HepG2 (cell line): ENCODE measurements at regions not wholly inside any gene's neighbourhood (a gene's known extent, or its start where the extent isn't known, plus 50 kb on each side); places are given as distances from the start of the nearest gene placed in this dataset.
"Not testable (repeated sequence)": the region's sequence is repeated elsewhere in the genome, so short reads cannot be mapped to it uniquely, and the experiment has no call there.

Experiments used
- ATAC-seq: fragments of 200-7000 bp; cut with Tn5 transposase; 3 replicates; pipeline ENCODE4 v1.9.1; 2020; ENCODE audit warnings: mild to moderate bottlenecking, moderate library complexity
- BruUV-seq: library from RNA; stranded (reverse); fragments of 400-500 nt; replicated peaks from 2 replicates; lab custom pipeline; 2021; lab: Mats Ljungman, UMichigan
- CTCF ChIA-PET: fragments of 300-600 bp; formaldehyde crosslinking; extraction: SDS; loops from one replicate; lab custom pipeline; 2021; ENCODE audit warnings: low total read pairs, inconsistent platforms, low intra/inter-chr PET ratio; lab: Yijun Ruan, JAX
- POLR2A ChIA-PET: fragments of 350-600 bp; sonication (Branson Sonifier 250); formaldehyde crosslinking; loops from one replicate; lab custom pipeline; 2020; ENCODE audit warnings: antibody characterized with exemption, inconsistent platforms; lab: Yijun Ruan, JAX
- DNase-seq: peaks from one replicate; pipeline ENCODE4 v3.0.0-alpha.2; 2015; ENCODE audit warnings: low spot score
- FAIRE-seq: peaks from 3 replicates; lab custom pipeline; 2011; peaks lifted over from hg19 to GRCh38; lab: Jason Lieb, UNC
- H2AFZ ChIP-seq: one replicate; pipeline ENCODE4 v1.6.1; 2011; ENCODE audit warnings: low read length, inconsistent platforms
- H3K27ac ChIP-seq: fragments of 300-600 bp; 3 replicates; pipeline ENCODE4 v1.8.0; 2011; ENCODE audit warnings: mixed run types, mild to moderate bottlenecking, mixed read lengths, low read length, inconsistent platforms; ENCODE audit not compliant: insufficient read depth; ENCODE audit errors: extremely low read length
- H3K27me3 ChIP-seq, 2 experiments: fragments of 200-600 bp in 1 of 2; 2 replicates in 1 of 2; 3 replicates in 1 of 2; pipeline versions ENCODE4 v1.6.0 to v1.8.0; 2011; ENCODE audit warnings: low read length in 2 of 2, mild to moderate bottlenecking in 2 of 2, moderate library complexity in 2 of 2, inconsistent platforms in 1 of 2; ENCODE audit not compliant: insufficient read depth in 2 of 2, control insufficient read depth in 1 of 2
- H3K36me3 ChIP-seq, 2 experiments: fragments of 200-600 bp in 1 of 2; replicated peaks in 1 of 2; 2 replicates in 1 of 2; 3 replicates in 1 of 2; pipeline versions ENCODE4 v1.5.1 to v1.8.0; 2011; ENCODE audit warnings: low read length in 2 of 2, inconsistent platforms in 1 of 2; ENCODE audit not compliant: insufficient read depth in 2 of 2, control insufficient read depth in 1 of 2
- H3K4me1 ChIP-seq: 2 replicates; pipeline ENCODE4 v1.5.1; 2012; ENCODE audit warnings: low read length, inconsistent platforms; ENCODE audit not compliant: insufficient read depth
- H3K4me2 ChIP-seq: 2 replicates; pipeline ENCODE4 v1.6.0; 2011; ENCODE audit warnings: low read depth, low read length, inconsistent platforms
- H3K4me3 ChIP-seq, 3 experiments: fragments of 200-600 bp in 1 of 3; sonication (generic), shearing (Covaris generic) in 1 of 3; replicated peaks in 1 of 3; 2 replicates each; pipeline ENCODE4 v1.5.1; 2011 to 2016; ENCODE audit warnings: low read length in 3 of 3, inconsistent platforms in 2 of 3, low read depth in 2 of 3, mild to moderate bottlenecking in 2 of 3, control low read depth in 1 of 3, mixed read lengths in 1 of 3; ENCODE audit not compliant: insufficient read depth in 1 of 3
- H3K79me2 ChIP-seq: one replicate; pipeline ENCODE4 v1.6.1; 2011; ENCODE audit warnings: low read length, inconsistent platforms; ENCODE audit not compliant: insufficient read depth
- H3K9ac ChIP-seq: 2 replicates; pipeline ENCODE4 v1.6.0; 2011; ENCODE audit warnings: mild to moderate bottlenecking, low read depth, low read length, inconsistent platforms; ENCODE audit not compliant: insufficient read depth
- H3K9me3 ChIP-seq: 2 replicates; pipeline ENCODE4 v1.5.1; 2012; ENCODE audit warnings: mild to moderate bottlenecking, low read length
- H4K20me1 ChIP-seq: 2 replicates; pipeline ENCODE4 v1.6.0; 2011; ENCODE audit warnings: inconsistent platforms, mild to moderate bottlenecking, low read length, moderate library complexity; ENCODE audit not compliant: insufficient read depth
- HINFP ChIP-seq: sonication (generic); formaldehyde crosslinking; IDR thresholded peaks from 2 replicates; pipeline ENCODE4 v1.4.0; 2020; ENCODE audit warnings: low read depth, mild to moderate bottlenecking, missing genetic modification reagents
- NFYC ChIP-seq: IDR thresholded peaks from 2 replicates; pipeline ENCODE4 v1.6.1; 2016; ENCODE audit warnings: missing genetic modification reagents, missing compliant biosample characterization
- SIN3A ChIP-seq: IDR thresholded peaks from 2 replicates; pipeline ENCODE4 v1.6.1; 2011; ENCODE audit warnings: low read depth, mild to moderate bottlenecking, control low read depth, low read length, borderline replicate concordance
- SIX4 ChIP-seq: sonication (generic); formaldehyde crosslinking; IDR thresholded peaks from 2 replicates; pipeline ENCODE4 v1.4.0; 2020; ENCODE audit warnings: missing genetic modification reagents
- ZBTB3 ChIP-seq: sonication (generic); formaldehyde crosslinking; IDR thresholded peaks from 2 replicates; pipeline ENCODE4 v1.4.0; 2020; ENCODE audit warnings: low read depth, mild to moderate bottlenecking, moderate library complexity, missing genetic modification reagents, borderline replicate concordance
- ZNF430 ChIP-seq: sonication (generic); formaldehyde crosslinking; IDR thresholded peaks from 2 replicates; pipeline ENCODE4 v1.9.0; 2021; ENCODE audit warnings: mild to moderate bottlenecking, missing genetic modification reagents
- ZNF501 ChIP-seq: sonication (generic); formaldehyde crosslinking; IDR thresholded peaks from 2 replicates; pipeline ENCODE4 v1.5.1; 2020; ENCODE audit warnings: mild to moderate bottlenecking, moderate library complexity, missing genetic modification reagents
- ZNF572 ChIP-seq: sonication (generic); formaldehyde crosslinking; IDR thresholded peaks from 2 replicates; pipeline ENCODE4 v1.5.1; 2020; ENCODE audit warnings: mild to moderate bottlenecking, missing genetic modification reagents
- ZNF672 ChIP-seq: sonication (generic); formaldehyde crosslinking; IDR thresholded peaks from 2 replicates; pipeline ENCODE4 v1.8.1; 2022; ENCODE audit warnings: missing genetic modification reagents
- ZSCAN9 ChIP-seq: IDR thresholded peaks from 2 replicates; pipeline ENCODE4 v1.6.1; 2016; ENCODE audit warnings: borderline replicate concordance
- WGBS: methylation state at CpG from one replicate; pipeline ENCODE4 v1.1.6; 2017; ENCODE audit warnings: low lambda C conversion rate; 5-methylcytosine and 5-hydroxymethylcytosine counted together
- in situ Hi-C: cut with HindIII; loops from 2 replicates; pipeline ENCODE4 v1.10.0; 2017; ENCODE audit warnings: low pct_unique_long_range_greater_than_20kb; ENCODE audit not compliant: extremely low pct_ligation_motif_present
- intact Hi-C: fragments of 100-400 bp; cut with micrococcal nuclease; formaldehyde crosslinking; loops from one replicate; pipeline ENCODE4 v1.10.0; 2022; ENCODE audit not compliant: unreplicated experiment

- Histone ChIP-seq H3K4me2 (no peak overlapping the region), H3K9me3 (no peaks in the 10 kb centered on the region), H4K20me1 (peaks cover 5% of the 10 kb centered on the region), H2AFZ (no peak overlapping the region), H3K4me3 (no peak overlapping the region), H3K27me3 (no peaks in the 10 kb centered on the region; a peak in 1 of 5 replicates), H3K79me2 (peaks cover 14% of the 10 kb centered on the region), H3K4me1 (peaks cover 36% of the 10 kb centered on the region), H3K36me3 (no peaks in the 10 kb centered on the region), H3K9ac (no peak overlapping the region), H3K27ac (no peak overlapping the region)
- no peak for TF ChIP-seq ZNF430 (CRISPR knock-in tag)
- TF ChIP-seq ZNF672 = no peak
- TF ChIP-seq SIX4 = no peak
- no peak for TF ChIP-seq NFYC
- TF ChIP-seq HINFP (CRISPR knock-in tag) = no peak
- TF ChIP-seq ZNF501 (CRISPR knock-in tag) = no peak
- no peak for TF ChIP-seq SIN3A
- CTCF ChIA-PET = no interaction called here
- BruUV-seq = no TSS peak
- in situ Hi-C loops (no loop called here), intact Hi-C loops (no loop called here)
- POLR2A ChIA-PET = no interaction called here
- 91% methylated on average over 1 of the region's 1 CpG for WGBS
- FAIRE-seq (no peak), DNase-seq (no peak), ATAC-seq (no peak)
These were observed 84.3 kb upstream of the RHOU start for GRCh38 chr1:228650946-228651345.

GRCh38 chr1:228652116-228652515, 83.2 kb upstream of the RHOU start:
- WGBS = 97% methylated on average over 1 of the region's 1 CpG
- ChIA-PET POLR2A (no interaction called here), CTCF (no interaction called here)
- intact Hi-C loops = no loop called here
- no peak overlapping the region for H3K4me2 ChIP-seq
- H3K4me1 ChIP-seq = peaks cover 41% of the 10 kb centered on the region
- ATAC-seq = no peak
- H3K27ac ChIP-seq = no peak overlapping the region
- in situ Hi-C loops = no loop called here
- no peaks in the 10 kb centered on the region for H3K36me3 ChIP-seq
- peaks cover 5% of the 10 kb centered on the region for H4K20me1 ChIP-seq
- FAIRE-seq = no peak
- no peaks in the 10 kb centered on the region for H3K9me3 ChIP-seq
- H3K27me3 ChIP-seq = no peaks in the 10 kb centered on the region; a peak in 1 of 5 replicates
- TF ChIP-seq ZBTB3 (CRISPR knock-in tag) (no peak), ZSCAN9 (CRISPR knock-in tag) (0 out of 2 replicates have a peak, but pooled peaks have one; percentile 26), ZNF572 (CRISPR knock-in tag) (no peak)
- no peak overlapping the region for H3K4me3 ChIP-seq
- DNase-seq = no peak
- H2AFZ ChIP-seq = no peak overlapping the region
- no TSS peak for BruUV-seq
- H3K9ac ChIP-seq = no peak overlapping the region
- H3K79me2 ChIP-seq = peaks cover 11% of the 10 kb centered on the region

GRCh38 chr1:228653057-228653456, 82.2 kb upstream of the RHOU start:
- H3K4me3 ChIP-seq, POLR2A ChIA-PET, BruUV-seq, H2AFZ ChIP-seq, in situ Hi-C loops, H3K27ac ChIP-seq, FAIRE-seq, ATAC-seq, H4K20me1 ChIP-seq, H3K36me3 ChIP-seq, H3K9me3 ChIP-seq, H3K27me3 ChIP-seq, H3K4me2 ChIP-seq, CTCF ChIA-PET, intact Hi-C loops, DNase-seq, H3K9ac ChIP-seq: not testable (repeated sequence)
- 96% methylated on average over 7 of the region's 7 CpGs for WGBS
- Histone ChIP-seq H3K4me1 (peaks cover 41% of the 10 kb centered on the region), H3K79me2 (peaks cover 11% of the 10 kb centered on the region)
